Activated naive CD4-positive, alpha-beta T cell treated with anti-CD3 and anti-CD28 coated beads for 36 hours (primary cell): ENCODE measurements at regions not wholly inside any gene's neighbourhood (a gene's known extent, or its start where the extent isn't known, plus 50 kb on each side); places are given as distances from the start of the nearest gene placed in this dataset.
"Not testable (repeated sequence)": the region's sequence is repeated elsewhere in the genome, so short reads cannot be mapped to it uniquely, and the experiment has no call there.

Experiments used
- CTCF ChIA-PET: fragments of 350-600 bp; sonication (Branson Sonifier 250); formaldehyde crosslinking; loops from one replicate; lab custom pipeline; 2021; ENCODE audit warnings: antibody characterized with exemption; lab: Charles Lee
- DNase-seq: peaks from one replicate; pipeline ENCODE4 v3.0.0-alpha.2; 2020
- H3K27ac Mint-ChIP-seq: one replicate; pipeline ENCODE4 v1.8.0; 2021; ENCODE audit warnings: mild to moderate bottlenecking, mixed read lengths
- H3K27me3 Mint-ChIP-seq: one replicate; pipeline ENCODE4 v1.8.0; 2021; ENCODE audit warnings: low read depth, mixed read lengths
- H3K36me3 Mint-ChIP-seq: one replicate; pipeline ENCODE4 v1.8.0; 2021; ENCODE audit warnings: low read depth, mixed read lengths
- H3K4me1 Mint-ChIP-seq: one replicate; pipeline ENCODE4 v1.8.0; 2021; ENCODE audit warnings: low read depth, mixed read lengths
- H3K4me3 Mint-ChIP-seq: one replicate; pipeline ENCODE4 v1.8.0; 2021; ENCODE audit warnings: mild to moderate bottlenecking, moderate library complexity, mixed read lengths
- H3K9me3 Mint-ChIP-seq: one replicate; pipeline ENCODE4 v1.8.0; 2021; ENCODE audit warnings: mixed read lengths
- intact Hi-C: fragments of 100-400 bp; cut with micrococcal nuclease; formaldehyde crosslinking; loops from one replicate; pipeline ENCODE4 v1.15.1; 2023

DNA sequence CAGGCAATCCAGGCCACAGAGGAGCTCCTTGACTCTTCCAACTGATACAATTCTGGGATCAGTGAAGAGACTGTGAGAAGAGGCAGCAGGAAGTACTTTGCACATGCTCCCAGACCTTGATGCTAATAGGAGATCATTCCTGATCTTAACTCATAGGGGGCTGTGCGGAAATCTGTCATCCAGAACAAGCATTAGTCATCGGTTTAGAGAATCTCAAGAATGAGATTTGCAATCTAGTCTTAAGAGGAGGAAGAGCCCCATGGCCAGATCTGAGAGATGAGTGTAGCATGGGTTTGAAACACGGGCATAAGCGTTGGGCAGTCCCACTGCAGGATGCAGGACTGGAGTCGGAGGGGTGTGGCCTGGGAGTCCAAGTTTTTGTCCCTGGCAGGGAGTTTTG, 1081.1 kb downstream of the NAALADL2 start:
- Mint-ChIP-seq H3K36me3 (peaks cover 2% of the 10 kb centered on the region), H3K4me1 (no peaks in the 10 kb centered on the region), H3K27me3 (no peaks in the 10 kb centered on the region), H3K4me3 (no peak overlapping the region), H3K9me3 (peaks cover 23% of the 10 kb centered on the region), H3K27ac (no peak overlapping the region)
- intact Hi-C loops, result loop anchor here (5.0 kb wide), 1 partner anchor 1543 kb away; no protein-coding TSS in a partner anchor
- DNase-seq, result no peak
- CTCF ChIA-PET, result no interaction called here

DNA sequence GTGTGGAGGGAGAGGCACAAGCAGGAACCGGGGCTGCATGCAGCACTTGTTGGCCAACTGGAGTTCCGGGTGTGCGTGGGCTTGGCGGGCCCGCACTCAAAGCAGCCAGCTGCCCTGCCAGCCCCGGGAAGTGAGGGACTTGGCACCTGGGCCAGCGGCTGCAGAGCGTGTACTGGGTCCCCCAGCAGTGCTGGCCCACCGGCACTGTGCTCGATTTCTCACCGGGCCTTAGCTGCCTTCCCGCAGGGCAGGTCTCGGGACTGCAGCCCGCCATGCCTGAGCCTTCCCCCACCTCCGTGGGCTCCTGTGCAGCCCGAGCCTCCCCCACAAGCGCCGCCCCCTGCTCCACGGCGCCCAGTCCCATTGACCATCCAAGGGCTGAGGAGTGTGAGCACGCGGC, 1078.2 kb downstream of the NAALADL2 start:
- H3K36me3 Mint-ChIP-seq, H3K27ac Mint-ChIP-seq, intact Hi-C loops, CTCF ChIA-PET, H3K4me1 Mint-ChIP-seq, H3K4me3 Mint-ChIP-seq, H3K27me3 Mint-ChIP-seq, DNase-seq: not testable (repeated sequence)
- peaks cover 24% of the 10 kb centered on the region for H3K9me3 Mint-ChIP-seq

DNA sequence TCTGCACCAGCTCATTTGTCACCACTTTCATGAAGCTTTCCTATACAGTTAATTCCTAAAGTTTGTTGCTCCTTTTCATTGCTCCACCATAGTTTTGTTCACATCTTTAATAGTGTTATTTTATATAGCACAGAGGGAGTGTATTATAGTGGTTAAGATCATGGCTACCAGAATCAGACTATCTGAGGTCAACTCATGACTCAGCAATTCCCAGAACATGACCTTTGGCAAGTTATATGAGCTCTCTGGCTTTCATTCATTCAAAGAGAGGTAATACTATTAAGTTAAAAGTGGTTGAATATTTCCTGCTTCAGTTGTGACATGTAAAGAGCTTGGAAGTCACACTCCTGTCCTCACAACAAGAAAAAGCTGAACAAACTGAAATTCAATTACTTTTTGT, 1073.5 kb downstream of the NAALADL2 start:
- H3K27me3 Mint-ChIP-seq, result no peaks in the 10 kb centered on the region
- no peaks in the 10 kb centered on the region for H3K4me1 Mint-ChIP-seq
- H3K9me3 Mint-ChIP-seq, result peaks cover 14% of the 10 kb centered on the region
- no peak overlapping the region for H3K27ac Mint-ChIP-seq
- CTCF ChIA-PET, result interaction anchor here (0.6 kb wide), 1 partner anchor 448 kb away, joined by 3 read pairs; no protein-coding TSS in a partner anchor
- no peak overlapping the region for H3K4me3 Mint-ChIP-seq
- no peak for DNase-seq
- no peaks in the 10 kb centered on the region for H3K36me3 Mint-ChIP-seq
- intact Hi-C loops, result no loop called here

DNA sequence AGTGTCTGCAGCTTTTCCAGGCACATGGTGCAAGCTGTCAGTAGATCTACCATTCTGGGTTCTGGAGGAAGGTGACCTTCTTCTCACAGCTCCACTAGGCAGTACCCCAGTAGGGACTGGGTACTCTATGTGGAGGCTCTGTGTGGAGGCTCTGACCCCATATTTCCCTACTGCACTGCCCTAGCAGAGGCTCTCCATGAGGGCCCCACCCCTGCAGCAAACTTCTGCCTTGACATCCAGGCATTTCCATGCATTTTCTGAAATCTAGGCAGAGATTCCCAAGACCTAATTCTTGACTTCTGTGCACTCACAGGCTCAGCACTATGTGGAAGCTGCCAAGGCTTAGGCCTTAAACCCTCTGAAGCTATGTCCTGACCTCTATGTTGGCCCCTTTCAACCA, 1060.0 kb downstream of the NAALADL2 start:
- H3K4me1 Mint-ChIP-seq, result no peaks in the 10 kb centered on the region
- H3K4me3 Mint-ChIP-seq, result no peak overlapping the region
- no peaks in the 10 kb centered on the region for H3K27me3 Mint-ChIP-seq
- DNase-seq, result no peak
- intact Hi-C loops, result no loop called here
- H3K9me3 Mint-ChIP-seq, result peaks cover 24% of the 10 kb centered on the region
- no peaks in the 10 kb centered on the region for H3K36me3 Mint-ChIP-seq
- no peak overlapping the region for H3K27ac Mint-ChIP-seq
- CTCF ChIA-PET, result interaction anchor here (0.9 kb wide), 1 partner anchor 595 kb away, joined by 3 read pairs; no protein-coding TSS in a partner anchor

DNA sequence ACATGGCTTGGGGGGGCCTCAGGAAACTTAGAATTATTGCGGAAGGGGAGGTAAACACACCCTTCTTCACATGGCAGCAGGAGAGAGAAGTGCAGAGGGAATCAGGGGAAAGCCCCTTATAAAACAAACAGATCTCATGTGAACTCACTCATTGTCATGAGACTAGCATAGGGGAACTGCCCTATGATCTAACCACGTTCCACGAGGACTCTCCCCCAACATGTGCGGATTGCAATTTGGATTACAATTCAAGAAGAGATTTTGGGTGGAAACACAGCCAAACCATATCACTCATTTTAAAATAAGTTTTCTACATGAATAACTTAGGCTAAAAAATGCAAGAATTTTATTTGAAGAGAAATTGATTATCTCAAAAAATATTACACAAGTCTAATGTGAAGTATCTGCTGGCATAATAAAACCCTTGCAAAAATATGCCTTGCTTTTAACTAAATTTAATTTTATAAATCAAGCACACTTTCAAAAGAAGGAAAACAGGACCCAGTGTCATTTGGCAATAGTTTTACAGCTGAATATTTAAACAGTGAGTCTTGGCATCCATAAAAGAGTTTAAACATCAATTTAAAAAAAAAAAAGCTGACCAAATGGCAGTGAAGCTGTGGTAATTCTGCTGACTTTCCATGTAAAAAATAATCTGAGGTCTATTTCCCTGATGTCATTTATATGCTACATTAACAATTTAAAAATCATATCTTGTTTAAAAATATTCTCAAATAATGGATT, 1057.2 kb downstream of the NAALADL2 start:
- CTCF ChIA-PET, result no interaction called here
- Mint-ChIP-seq H3K36me3 (no peaks in the 10 kb centered on the region), H3K27me3 (no peaks in the 10 kb centered on the region), H3K4me3 (no peak overlapping the region), H3K4me1 (no peaks in the 10 kb centered on the region), H3K27ac (no peak overlapping the region), H3K9me3 (peaks cover 20% of the 10 kb centered on the region)
- DNase-seq, result no peak
- intact Hi-C loops, result no loop called here

DNA sequence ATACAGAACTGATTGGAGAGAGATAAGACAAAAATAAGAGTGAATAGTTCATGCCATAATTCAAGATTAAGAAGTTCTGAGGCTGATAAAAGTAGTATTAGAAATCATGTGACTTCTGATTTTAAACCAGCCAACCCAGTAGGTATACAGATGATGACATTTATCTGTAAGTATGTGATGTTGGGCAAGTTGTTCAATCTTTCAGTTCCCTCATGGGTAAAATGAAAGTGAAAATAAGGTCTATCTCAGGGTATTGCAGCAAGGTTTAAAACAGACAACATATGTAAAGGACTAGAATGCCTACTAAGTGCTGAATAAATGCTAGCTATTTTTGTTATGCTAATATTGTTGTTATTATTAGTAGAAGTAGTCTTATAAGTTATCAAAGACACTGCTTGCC, 1055.7 kb downstream of the NAALADL2 start:
- Mint-ChIP-seq H3K27ac (no peak overlapping the region), H3K36me3 (no peaks in the 10 kb centered on the region), H3K27me3 (no peaks in the 10 kb centered on the region), H3K9me3 (peaks cover 15% of the 10 kb centered on the region), H3K4me3 (no peak overlapping the region), H3K4me1 (no peaks in the 10 kb centered on the region)
- DNase-seq, result no peak
- CTCF ChIA-PET, result no interaction called here
- intact Hi-C loops, result no loop called here

DNA sequence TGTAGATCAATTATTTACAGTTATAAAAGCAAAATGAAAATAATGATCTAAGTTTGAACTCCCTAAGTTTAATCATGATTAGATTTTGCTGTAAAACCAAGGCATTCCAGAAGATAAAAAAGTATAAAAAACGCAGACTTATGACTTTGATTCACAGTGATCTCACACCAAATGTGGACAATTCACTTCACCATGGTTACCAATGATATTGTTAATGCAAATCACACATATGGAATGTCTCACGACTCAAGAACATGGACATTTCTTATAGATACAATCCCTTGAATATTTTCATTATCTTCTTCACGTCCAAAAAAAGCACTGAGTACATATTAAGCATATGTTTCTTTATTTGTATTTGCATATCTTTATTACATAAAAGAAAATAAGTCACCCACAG, 1054.2 kb downstream of the NAALADL2 start:
- no peaks in the 10 kb centered on the region for H3K36me3 Mint-ChIP-seq
- H3K27me3 Mint-ChIP-seq, result no peaks in the 10 kb centered on the region
- peaks cover 7% of the 10 kb centered on the region for H3K9me3 Mint-ChIP-seq
- CTCF ChIA-PET, result no interaction called here
- DNase-seq, result no peak
- H3K4me3 Mint-ChIP-seq, result no peak overlapping the region
- H3K4me1 Mint-ChIP-seq, result no peaks in the 10 kb centered on the region
- intact Hi-C loops, result no loop called here
- H3K27ac Mint-ChIP-seq, result no peak overlapping the region

DNA sequence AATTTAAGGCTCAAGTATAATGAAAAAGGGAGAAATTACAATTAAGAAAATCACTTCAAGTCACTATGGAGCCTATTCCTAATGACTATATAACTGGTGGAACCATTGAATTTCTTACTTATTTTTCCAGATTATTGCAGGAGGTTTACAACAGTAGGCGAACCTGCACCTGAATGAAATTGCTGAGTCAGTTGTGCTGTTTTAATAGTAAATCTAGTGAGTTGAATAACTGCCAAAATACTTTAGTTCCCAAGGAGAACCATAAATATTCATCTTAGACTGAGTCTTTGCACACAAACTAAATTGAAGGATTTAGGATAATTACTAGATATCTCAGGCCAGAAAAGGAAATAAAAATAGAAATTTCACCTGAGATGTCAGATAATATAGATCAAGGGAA, 1052.8 kb downstream of the NAALADL2 start:
- Mint-ChIP-seq H3K4me3 (no peak overlapping the region), H3K27me3 (no peaks in the 10 kb centered on the region), H3K9me3 (peaks cover 12% of the 10 kb centered on the region), H3K4me1 (no peaks in the 10 kb centered on the region), H3K27ac (no peak overlapping the region), H3K36me3 (no peaks in the 10 kb centered on the region)
- intact Hi-C loops, result no loop called here
- CTCF ChIA-PET, result no interaction called here
- no peak for DNase-seq

DNA sequence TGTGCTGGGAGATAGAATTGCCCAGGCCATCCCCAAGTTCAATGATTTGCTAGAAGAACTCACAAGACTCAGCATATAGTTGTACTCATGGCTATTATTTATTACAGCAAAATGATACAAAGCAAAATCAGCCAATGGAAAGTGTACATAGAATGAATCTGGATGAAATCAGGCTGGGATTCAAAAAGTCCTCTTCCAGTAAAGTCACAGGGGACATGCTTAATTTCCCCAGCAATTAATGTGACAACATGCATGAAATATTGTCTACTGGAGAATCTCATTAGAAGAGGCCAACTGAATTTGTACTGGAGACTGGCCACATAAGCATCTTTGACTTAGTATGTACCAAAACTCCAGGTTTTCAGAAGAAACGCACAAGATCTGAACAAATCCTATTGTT, 1043.1 kb downstream of the NAALADL2 start:
- CTCF ChIA-PET, result no interaction called here
- Mint-ChIP-seq H3K4me3 (no peak overlapping the region), H3K9me3 (peaks cover 1% of the 10 kb centered on the region), H3K4me1 (no peaks in the 10 kb centered on the region), H3K36me3 (no peaks in the 10 kb centered on the region), H3K27me3 (no peaks in the 10 kb centered on the region), H3K27ac (no peak overlapping the region)
- intact Hi-C loops, result no loop called here
- no peak for DNase-seq

DNA sequence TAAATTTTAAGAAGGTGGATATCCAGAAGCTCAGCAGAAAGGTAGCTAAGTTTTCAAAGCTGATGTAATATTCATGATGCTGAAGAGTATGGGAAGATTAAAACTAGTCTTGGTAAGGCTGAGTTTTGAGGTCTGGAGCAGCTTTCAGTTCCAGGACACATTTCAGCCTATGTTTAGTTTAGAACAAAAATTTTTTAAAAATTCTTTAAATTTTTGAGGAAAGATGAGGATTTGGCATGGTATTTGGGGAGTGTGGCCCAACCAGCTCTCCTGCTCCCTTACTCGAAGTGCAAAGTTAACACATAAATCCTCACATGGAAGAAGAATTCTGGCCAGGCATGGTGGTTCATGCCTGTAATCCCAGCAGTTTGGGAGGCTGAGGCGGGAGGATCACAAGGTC, 1039.1 kb downstream of the NAALADL2 start:
- Mint-ChIP-seq H3K4me1 (no peaks in the 10 kb centered on the region), H3K27me3 (no peaks in the 10 kb centered on the region), H3K4me3 (no peak overlapping the region), H3K36me3 (no peaks in the 10 kb centered on the region), H3K9me3 (no peaks in the 10 kb centered on the region), H3K27ac (no peak overlapping the region)
- no peak for DNase-seq
- intact Hi-C loops, result no loop called here
- CTCF ChIA-PET, result no interaction called here

DNA sequence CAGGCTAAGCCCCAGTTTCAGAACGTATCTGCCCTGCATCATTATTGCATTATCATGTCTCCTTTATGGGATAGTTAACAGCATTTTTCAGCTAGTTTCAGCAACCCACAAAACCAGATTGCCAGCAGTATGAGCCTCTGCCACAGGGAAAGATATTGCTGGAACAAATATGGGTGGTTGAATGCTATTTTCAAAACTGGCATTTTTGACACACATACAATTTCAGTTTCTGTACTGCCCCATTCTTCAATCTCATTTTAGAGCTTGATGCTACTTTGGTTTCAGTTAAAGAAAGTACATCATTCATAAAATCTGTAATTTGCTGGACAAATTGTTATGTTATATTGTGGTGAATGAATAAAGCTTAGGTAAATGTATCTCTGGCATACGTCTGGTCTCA, 1037.5 kb downstream of the NAALADL2 start:
- CTCF ChIA-PET, result no interaction called here
- no peak for DNase-seq
- no peak overlapping the region for H3K4me3 Mint-ChIP-seq
- no peak overlapping the region for H3K27ac Mint-ChIP-seq
- no peaks in the 10 kb centered on the region for H3K4me1 Mint-ChIP-seq
- no peaks in the 10 kb centered on the region for H3K27me3 Mint-ChIP-seq
- H3K36me3 Mint-ChIP-seq, result no peaks in the 10 kb centered on the region
- intact Hi-C loops, result no loop called here
- H3K9me3 Mint-ChIP-seq, result no peaks in the 10 kb centered on the region

DNA sequence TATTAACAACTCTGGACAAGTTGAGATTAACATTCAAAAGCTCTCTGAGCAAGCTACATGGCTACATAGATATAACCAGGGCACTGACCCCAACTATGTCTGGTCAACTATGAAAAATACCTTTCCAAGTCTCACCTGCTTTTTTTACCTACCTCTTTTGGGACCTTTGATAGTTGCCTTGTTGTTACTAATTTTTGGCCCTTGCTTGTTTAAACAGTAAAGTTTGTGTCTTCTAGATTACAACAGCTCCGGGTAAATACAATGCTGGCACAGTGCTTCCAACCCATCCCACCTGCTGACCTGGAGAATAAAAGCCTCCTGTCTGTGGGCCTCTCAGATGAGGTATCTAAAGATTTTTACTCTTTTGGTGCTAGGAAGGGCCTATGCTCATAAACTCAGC, 1036.6 kb downstream of the NAALADL2 start:
- Mint-ChIP-seq H3K27ac (no peak overlapping the region), H3K36me3 (no peaks in the 10 kb centered on the region), H3K27me3 (no peaks in the 10 kb centered on the region), H3K4me3 (no peak overlapping the region), H3K4me1 (no peaks in the 10 kb centered on the region), H3K9me3 (no peaks in the 10 kb centered on the region)
- CTCF ChIA-PET, result no interaction called here
- DNase-seq, result no peak
- intact Hi-C loops, result no loop called here

DNA sequence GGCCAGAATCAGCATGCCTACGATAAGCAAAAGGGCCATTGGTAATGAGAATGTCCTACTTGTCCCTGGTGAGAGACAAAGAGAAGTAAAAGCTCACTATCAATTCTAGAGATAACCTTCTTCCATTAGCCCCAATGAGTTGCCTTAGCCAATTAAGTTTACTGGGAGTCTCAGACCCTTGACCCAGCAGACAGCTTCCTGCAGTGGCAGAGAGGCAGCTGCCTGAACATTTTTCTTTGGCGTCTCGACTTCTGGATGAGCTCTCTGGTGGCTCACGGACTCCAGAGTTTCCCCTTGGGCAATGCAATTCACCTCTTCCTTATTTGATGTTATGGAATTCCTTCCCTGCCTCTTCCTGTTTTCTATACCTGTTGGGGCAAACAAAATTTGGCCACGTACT, 1034.4 kb downstream of the NAALADL2 start:
- Mint-ChIP-seq H3K27me3 (no peaks in the 10 kb centered on the region), H3K27ac (no peak overlapping the region), H3K4me3 (no peak overlapping the region), H3K36me3 (no peaks in the 10 kb centered on the region), H3K9me3 (no peaks in the 10 kb centered on the region), H3K4me1 (no peaks in the 10 kb centered on the region)
- CTCF ChIA-PET, result no interaction called here
- DNase-seq, result no peak
- intact Hi-C loops, result no loop called here
